DMS153 (cell line): ENCODE measurements at regions not wholly inside any gene's neighbourhood (a gene's known extent, or its start where the extent isn't known, plus 50 kb on each side); places are given as distances from the start of the nearest gene placed in this dataset.
"Not testable (repeated sequence)": the region's sequence is repeated elsewhere in the genome, so short reads cannot be mapped to it uniquely, and the experiment has no call there.

Experiments
- DNase-seq: peaks from one replicate; lab custom pipeline; 2025; lab: John Stamatoyannopoulos, UW

DNA sequence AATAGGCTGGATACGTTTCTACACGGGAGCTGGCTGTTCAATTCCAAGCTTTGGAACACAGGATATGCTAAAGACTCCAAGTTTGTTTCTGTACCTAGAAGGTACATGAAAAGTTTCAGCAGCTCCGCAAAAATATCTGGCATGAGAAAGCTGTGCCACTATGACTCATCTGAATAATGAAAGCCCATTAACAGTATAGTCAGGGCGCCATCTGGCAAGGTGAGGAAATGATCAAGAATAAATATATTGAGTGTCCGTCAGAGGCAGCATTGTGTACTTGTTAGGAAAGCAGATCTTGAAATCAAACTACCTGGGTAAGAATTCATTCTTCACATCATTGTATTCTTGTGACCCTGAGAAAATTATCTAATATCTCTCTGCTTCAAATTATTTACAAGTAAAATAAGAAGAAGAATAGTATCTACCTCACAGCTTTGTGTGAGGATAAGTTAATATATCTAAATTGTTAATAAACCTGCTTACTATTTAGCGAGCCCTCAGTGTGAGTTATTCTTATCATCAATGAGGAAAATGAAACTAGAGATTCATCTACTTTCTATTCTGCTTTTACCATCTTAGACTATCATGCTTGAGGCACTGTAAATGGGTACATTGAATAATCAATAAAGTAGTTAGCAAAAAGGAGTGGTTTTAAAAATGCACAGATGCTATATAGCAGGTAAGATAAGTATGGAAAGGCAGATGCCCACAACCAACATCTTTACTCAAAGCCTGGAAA is 53.5 kb downstream of the FSCB start:
- DNase-seq: peak; percentile 43

DNA sequence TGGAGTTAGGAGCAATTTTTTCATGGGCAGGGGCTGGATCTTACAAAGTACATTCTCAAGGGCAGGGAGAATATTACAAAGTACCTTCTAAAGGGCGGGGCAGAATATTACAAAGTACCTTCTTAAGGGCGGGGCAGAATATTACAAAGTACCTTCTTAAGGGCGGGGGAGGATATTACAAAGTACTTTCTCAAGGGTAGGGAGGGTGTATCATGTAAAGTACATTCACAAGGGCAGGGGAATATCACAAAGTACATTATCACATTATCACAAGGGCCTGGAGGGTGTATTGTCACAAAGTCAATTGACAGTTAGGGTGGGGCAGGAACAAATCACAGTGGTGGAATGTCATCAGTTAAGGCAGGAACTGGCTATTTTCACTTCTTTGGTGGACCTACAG is 56.9 kb downstream of the FSCB start:
- not testable (repeated sequence) for DNase-seq

DNA sequence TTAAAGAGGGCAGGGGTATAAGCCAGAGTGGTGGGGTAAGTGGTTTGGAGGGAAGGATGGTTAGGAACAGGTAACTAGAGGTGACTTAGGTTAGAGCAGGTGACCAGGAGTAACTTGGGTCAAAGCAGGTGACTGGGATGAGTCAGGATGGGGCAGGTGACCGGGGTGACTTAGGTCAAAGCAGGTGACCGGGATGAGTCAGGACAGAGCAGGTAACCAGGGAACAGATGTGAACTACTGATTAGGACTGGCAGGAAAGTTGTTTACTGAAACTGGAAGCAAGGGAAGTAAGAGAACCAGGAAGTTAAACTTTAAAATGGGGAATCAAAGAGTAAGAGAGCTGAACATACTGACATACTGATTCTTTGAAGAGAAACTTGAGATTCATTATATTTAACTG is 57.4 kb downstream of the FSCB start:
- no peak for DNase-seq

DNA sequence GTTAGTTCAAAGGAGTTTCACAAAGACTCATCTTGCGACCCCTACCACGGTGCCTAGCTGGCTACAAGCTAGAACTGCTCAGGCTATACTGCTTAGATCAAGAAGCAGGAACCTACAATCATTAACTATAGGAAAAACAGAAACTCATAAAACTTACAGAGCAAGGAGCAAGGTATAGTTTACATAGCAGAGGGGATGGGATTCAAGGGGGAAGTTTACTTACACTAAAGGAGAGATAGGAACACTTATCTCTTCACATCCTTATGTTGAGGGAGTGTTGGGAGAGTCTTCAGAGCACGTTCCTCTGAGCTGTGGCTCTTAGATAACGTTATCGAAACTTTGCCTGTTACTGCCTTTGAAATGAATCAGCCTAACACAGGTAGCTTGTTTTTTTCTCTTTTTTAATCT is 58.1 kb downstream of the FSCB start:
- no peak for DNase-seq

DNA sequence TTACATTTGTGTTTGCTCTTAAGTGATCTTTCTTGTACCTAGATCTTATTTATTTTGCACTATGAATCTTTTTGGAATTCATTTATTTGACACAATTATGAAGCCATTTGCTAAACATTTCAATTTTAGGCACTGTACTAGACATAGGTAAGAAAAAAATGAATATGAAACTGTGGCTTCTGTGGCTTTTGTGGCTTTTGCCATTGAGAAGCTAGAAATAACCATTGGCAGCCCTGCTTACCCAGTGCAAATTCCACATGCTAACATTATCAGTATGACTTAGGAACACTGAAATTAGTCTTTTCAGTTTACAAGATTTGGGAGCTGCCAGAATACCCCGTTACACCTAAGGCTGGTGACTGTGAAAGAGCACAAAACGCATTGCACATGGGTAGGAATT is 60.1 kb downstream of the FSCB start:
- no peak for DNase-seq

DNA sequence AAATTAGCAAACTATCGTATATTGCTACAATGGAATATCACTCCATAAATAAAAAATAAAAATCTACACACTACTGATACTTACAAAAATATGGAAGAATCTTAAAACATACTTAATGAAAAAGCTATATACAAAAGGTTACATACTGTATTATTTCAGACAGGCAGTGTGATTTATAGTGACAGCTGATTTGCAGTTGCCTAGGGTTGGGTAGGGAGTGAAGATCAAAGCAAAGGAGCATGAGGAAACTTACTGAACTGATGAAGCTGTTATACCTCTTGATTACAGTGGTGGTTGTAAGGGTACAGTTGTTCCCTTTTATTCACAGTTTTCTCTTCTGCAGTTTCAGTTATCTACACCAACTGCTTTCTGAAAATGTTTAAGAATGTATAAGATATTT is 62.6 kb downstream of the FSCB start:
- DNase-seq: no peak

DNA sequence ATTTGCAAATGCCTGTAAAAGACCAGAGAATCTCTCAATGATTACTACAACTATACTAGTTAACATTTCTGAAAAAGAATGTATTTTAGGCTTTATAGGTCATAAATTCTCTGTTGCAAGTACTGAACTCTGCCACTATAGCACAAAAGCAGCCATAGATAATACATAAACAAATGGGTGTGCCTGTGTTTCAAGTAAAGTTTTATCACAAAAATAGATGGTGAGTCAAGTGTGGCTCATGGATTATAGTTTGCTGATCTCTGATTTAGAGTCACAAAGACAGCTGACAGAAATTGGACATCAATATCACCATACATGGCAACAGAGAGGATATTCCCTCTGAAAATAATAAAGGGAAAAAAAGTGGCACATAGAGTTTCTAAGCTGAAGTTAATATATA is 68.1 kb downstream of the FSCB start:
- DNase-seq: no peak

DNA sequence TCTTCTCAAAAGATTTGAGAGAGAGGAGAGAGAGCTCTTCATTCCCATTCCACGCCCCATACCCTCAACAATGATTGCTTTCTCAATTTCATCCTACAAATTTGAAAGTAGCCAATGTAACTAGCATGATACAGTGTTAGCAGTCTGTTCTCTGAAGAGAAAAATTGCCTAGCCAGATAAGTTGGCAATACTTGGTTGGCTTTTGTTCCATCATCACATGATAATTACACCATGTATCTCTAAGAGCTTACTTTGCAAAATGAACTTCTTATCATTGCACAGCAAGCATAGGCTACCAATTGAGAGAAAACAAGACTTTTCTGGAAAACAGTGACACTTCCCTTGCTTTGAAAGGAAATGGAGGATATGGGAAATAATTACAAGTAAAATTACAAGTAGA is 68.9 kb downstream of the FSCB start:
- DNase-seq: no peak

DNA sequence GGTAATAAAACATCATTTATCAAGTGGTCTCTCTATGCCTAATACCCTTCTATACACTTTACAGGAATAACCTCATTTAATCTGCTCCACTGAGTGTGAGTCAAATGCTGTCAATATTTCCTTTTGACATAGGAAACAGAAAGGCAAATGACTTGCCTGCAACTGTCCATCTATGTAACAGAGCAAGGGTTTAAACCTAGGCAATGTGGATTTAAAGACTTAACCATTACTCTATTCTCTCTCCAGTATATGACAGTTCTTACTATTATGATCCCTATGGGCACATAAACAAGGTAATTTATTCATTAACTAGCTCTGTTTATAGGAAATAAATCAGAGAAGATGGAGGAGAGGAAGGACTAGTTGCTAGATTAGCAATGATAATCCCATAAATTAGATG is 70.6 kb downstream of the FSCB start:
- DNase-seq: no peak

DNA sequence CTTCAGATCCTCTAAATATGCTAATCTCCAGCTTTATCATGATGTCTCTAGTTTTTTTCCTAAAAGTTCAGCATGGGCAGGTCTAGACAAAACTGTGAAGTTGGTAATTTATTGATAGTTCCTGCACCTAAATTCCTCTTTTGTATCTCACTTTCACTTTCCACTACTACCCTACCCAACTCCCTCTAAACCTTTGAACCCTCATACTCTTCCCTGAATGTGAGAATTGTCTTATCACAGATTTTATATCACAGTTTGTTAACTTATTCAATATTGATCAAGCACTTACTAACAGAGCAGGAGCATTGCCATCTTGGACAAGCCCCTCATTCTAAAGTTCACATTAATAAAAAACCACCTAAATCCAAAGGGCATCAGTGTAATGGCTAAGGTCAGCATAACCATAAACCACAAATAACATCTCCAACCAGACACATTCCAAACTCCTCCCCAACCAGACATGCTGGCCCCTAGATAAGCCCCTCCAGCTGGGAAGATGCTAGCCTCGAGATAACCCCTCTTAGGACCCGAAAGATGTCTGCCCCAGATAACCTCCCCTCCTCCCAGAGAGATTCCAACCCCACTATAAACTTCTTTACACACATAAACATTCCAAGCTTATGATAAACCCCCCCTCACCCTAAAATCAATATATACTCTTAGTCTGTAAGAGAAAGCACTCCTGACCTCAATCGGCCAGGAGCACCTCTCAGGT is 78.7 kb downstream of the FSCB start:
- DNase-seq: no peak

DNA sequence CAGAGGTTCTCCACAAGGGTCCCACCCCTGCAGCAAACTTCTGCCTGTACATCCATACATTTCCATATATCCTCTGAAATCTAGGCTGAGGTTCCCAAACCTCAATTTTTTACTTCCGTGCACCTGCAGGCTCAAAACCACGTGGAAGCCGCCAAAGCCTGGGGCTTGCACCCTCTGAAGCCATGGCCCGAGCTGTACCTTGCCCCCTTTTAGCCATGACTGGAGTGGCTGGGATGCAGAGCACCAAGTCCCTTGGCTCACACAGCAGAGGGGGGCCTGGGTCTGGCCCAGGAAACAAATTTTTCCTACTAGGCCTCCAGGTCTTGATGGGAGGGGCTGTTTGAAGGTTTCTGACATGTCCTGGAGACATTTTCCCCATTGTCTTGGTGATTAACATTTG is 84.4 kb downstream of the FSCB start:
- DNase-seq: no peak

DNA sequence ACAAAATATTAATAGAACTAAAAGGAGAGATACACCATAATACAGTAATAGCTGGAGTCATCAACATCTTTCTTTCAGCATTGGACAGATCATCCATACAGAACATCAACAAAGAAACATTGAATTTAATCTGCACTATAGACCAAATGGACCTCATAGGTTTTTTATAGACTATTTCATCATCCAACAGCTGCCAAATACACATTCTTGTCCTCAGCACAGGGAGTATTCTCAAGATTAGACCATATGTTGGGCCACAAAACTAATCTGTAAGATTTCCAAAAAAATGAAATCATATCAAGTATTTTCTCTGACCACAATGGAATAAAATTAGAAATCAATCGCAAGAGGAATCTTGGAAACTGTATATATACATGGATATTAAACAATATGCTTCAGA is 86.9 kb downstream of the FSCB start:
- DNase-seq: no peak

DNA sequence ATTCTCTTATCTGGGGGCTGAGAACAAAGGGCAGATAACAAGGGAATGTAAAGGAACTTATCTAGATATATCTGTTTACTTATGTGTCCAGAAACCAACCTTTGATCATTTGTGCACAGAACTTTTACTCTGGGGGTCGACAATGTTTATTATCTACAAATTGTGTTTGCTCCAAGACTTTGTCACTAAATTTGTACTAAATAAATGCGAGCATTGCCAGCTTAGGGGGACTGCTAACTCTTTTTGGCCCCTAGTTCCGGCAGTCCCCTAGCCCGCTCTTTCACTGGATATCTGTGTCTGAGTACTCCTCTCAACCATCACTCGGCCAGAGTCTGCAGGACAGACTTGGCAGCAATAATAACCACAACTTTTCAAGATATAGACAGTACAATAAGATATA is 88.2 kb downstream of the FSCB start:
- DNase-seq: no peak

DNA sequence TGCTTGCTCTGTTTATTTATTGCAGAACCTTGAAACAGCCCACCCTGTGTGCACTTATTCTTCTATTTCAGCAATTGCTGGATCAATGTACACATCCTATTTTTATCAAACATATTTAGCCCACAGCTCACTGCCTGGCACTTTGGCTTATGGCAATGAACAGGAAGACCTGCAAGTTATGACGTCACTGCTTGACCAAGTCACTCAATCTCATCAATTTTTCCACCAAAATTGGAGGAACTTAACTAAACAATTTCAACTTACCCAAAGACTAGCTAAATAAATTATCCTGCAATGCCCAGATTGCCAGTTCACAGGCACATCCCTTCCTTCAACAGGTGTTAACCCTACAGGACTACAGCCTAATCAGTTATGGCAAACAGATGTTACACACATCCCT is 89.3 kb downstream of the FSCB start:
- no peak for DNase-seq

DNA sequence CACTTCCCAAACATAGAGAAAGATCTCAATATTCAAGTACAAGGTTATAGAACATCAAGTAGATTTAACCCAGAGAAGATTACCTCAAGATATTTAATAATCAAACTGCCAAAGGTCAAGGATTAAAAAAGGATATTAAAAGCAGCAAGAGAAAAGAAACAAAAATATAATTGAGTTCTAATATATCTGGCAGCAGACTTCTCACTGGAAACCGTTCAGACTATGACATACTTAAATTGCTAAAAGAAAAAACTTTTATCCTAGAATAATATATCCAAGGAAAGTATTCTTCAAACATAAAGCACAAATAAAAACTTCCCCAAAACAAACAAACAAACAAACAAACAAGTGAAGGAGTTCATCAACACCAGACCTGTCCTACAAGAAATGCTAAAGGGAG is 92.4 kb downstream of the FSCB start:
- no peak for DNase-seq

DNA sequence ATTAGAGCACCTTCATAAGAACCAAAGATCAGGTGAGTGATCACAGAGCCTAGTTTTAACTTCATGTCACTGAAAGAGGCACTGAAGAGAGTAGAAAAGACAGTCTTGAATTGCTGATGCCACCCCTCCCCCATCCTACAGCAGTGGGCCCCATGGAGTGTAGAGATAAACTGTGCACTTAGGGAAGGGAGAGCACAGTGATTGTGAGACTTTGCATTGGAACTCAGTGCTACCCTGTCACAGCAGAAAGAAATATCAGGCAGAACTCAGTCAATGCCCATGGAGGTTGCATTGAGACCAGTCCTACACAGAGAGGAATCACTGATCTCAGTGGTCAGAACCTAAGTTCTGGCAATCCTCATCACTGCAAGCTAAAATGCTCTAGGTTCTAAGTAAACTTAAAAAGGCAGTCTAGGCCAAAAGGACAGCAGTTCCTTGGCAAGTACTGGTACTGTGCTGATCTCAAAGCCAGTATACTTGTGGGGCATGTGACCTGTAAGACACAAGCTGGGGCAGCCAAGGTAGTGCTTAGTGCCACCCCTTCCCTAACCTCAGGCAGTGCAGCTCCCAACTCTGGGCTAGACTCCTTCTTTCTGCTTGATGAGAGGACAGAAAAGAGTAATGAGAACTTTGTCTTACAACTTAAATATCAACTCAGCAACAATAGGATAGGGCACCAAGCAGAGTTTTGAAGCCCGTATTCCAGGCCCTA is 94.1 kb downstream of the FSCB start:
- DNase-seq: no peak

DNA sequence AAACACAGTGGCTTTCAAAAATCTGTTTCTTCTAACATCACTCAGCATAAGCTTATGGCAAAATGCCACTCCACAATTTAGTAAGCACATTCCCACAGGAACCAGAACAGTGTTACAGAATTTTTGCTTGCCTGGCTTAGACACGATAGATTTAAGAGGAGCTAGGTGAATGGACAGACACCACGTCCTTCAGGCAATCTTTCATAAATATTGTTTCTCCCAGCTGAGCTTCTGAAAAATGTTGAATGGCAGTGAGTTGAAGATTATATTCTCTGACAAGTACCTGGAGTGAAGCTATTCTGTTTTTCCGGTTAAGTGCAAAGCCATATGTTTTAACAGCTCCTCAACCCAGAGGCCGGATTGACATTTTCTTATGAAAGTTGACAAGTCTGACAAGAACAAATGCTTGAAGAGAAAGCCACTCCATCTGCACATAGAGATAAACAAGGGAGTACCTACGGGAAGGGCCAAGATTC is 102.0 kb downstream of the FSCB start:
- no peak for DNase-seq

DNA sequence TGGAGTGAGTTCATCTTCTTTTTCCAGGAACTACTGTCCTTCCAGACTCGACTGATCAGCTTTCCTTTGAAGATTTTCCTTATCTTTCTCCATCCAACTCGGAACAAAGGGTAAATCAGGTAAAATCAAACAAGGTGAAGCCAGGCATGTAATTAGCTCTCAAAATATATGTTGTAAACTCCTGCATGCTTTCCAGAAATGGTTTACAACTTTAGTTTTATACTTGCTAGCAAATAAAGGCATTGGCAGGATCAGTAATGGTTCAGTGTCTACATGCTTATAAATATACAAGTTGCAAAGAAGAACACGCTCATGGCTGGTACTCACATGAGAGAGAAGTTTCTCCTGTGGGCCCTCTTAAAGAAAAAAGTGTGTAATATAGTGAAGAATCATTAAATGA is 102.5 kb downstream of the FSCB start:
- no peak for DNase-seq

DNA sequence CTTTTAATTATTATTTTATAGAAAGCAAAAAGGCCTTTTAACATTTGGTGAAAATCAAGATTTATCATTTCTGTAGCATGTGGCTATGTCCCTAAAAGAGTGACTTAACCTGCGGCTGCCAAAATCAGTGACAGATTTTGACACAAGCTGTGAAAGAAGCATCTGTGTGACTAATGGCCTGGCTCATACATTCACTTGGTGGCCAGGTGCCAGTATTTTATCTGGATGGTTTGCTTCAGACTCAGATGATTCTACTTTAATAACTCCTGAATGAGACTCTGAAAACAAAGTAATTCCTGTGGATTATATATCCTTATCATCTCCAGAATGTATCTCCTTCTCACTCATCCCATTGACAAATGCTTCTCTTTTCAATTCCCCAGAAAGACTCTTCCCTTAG is 103.0 kb downstream of the FSCB start:
- DNase-seq: no peak

DNA sequence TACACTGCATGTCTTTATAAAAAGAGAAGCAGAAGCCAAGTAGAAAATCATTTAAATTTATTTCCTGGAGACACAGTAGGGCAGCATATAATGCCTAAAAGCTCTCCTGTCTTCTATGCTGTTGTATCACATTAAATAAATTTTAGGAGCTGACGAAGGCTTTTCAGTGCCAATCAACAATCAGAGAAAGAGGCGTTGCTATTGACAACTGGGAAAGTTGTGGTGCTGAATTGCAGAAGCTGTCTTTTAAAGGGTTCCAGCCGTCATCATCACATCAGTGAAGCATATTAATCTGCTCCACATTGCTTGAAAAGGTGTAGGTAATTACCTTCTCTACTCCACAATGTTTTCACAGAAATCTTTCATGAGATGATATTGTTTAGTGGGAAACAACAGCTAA is 103.9 kb downstream of the FSCB start:
- DNase-seq: no peak

DNA sequence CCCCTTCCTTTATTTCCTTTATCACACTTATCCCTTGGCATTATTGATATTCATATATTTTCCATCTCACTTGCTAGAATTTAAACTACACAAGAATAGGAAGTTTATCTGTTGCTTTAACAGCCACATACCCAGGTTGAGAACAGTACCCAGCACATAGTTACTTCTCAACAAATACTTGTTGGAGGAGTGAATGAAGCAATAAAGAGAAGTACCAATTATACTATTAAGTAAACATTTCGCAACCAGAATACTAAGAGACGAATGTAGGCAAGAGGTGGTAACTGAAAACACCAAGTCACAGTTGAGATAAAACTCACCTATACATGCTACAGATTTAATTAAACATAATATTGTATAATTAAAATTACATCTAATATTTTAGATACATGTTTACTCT is 110.9 kb downstream of the FSCB start:
- peak; percentile 40 for DNase-seq

DNA sequence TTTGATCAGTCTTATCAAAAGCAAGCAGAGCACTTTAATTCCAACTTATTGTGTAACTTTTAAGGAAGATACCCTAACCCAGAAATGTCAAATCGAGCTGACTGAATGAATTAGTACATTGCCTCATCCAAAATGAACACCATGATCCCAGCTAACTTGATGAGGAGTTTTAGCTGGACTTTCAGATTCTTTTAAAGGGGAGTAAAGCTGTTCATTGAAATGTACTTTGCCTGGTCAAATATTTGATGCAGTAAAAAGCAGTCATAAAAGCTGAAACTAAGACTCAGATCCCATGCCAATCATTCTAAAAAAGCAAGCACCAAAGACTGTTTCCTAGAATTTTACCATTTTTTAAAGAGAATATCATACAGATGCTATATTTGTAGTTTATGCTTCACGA is 114.1 kb downstream of the FSCB start:
- no peak for DNase-seq

DNA sequence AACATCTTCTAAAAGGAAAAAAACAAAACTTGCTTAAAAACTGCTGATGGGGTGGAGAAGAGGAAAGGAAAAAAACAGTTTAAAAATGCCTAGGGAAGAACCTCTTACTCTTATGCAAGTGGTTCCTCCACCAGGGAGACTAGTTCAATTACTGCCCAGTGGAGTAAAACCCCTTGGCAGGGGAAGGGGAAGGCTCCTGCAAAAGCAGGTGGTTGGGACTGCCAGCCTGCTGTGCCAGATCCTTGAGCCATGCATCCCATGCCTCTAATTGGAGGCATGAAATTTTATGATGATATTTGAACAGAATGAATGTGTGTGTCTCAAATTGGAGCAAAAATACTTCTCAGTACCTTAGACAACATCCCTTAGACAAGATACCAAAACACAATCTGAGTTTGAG is 118.8 kb downstream of the FSCB start:
- no peak for DNase-seq
